ENCODE measurements at regions not wholly inside any gene's neighbourhood (a gene's known extent, or its start where the extent isn't known, plus 50 kb on each side); places are given as distances from the start of the nearest gene placed in this dataset.

GRCh38 chr19:57002195-57002601, 117.6 kb upstream of the USP29 start:
- no peak for FAIRE-seq
- WGBS, 2 donors: 58 to 76% methylated on average over 19 of the region's 19 CpGs
- Histone ChIP-seq H3K9me3 (no peaks in the 10 kb centered on the region), H3K4me1 (no peaks in the 10 kb centered on the region), H3K27ac (no peak overlapping the region), H3K36me3 (no peaks in the 10 kb centered on the region), H3K27me3 (no peaks in the 10 kb centered on the region), H3K4me3 (no peak overlapping the region)
- DNase-seq: no peak
- ATAC-seq: no peak
- intact Hi-C loops (cut with DNase I): no loop called here
- TF ChIP-seq CTCF (IDR thresholded peaks at IDR 0.05): no peak

- no peak for ATAC-seq
- WGBS, 2 donors: 50 to 59% methylated on average over 15 of the region's 15 CpGs
- intact Hi-C loops (cut with DNase I): no loop called here
- no peaks in the 10 kb centered on the region for H3K9me3 ChIP-seq
- no peaks in the 10 kb centered on the region for H3K4me1 ChIP-seq
- no peak for DNase-seq
- no peak for FAIRE-seq
- no peak overlapping the region for H3K4me3 ChIP-seq
- H3K27me3 ChIP-seq: no peaks in the 10 kb centered on the region
- no peaks in the 10 kb centered on the region for H3K36me3 ChIP-seq
- TF ChIP-seq CTCF (IDR thresholded peaks at IDR 0.05): no peak
- no peak overlapping the region for H3K27ac ChIP-seq
Observed at GRCh38 chr19:57002710-57003109, 117.1 kb upstream of the USP29 start.

- TF ChIP-seq CTCF (IDR thresholded peaks at IDR 0.05): no peak
Observed at GRCh38 chr19:57004418-57004817, 115.4 kb upstream of the USP29 start.

GRCh38 chr19:57008432-57008831, 111.4 kb upstream of the USP29 start:
- WGBS, 2 donors: 62 to 67% methylated on average over 6 of the region's 6 CpGs
- Histone ChIP-seq H3K4me3 (no peak overlapping the region), H3K4me1 (no peaks in the 10 kb centered on the region), H3K9me3 (no peaks in the 10 kb centered on the region), H3K27me3 (no peaks in the 10 kb centered on the region), H3K27ac (no peak overlapping the region), H3K36me3 (no peaks in the 10 kb centered on the region)
- ATAC-seq (no peak), FAIRE-seq (no peak), DNase-seq (no peak)
- intact Hi-C loops (cut with DNase I): no loop called here
- TF ChIP-seq CTCF (IDR thresholded peaks at IDR 0.05): no peak

More at GRCh38 chr19:57004418-57004817, 115.4 kb upstream of the USP29 start:
- Histone ChIP-seq H3K27ac (no peak overlapping the region), H3K4me3 (no peak overlapping the region), H3K27me3 (no peaks in the 10 kb centered on the region), H3K9me3 (no peaks in the 10 kb centered on the region), H3K36me3 (no peaks in the 10 kb centered on the region), H3K4me1 (no peaks in the 10 kb centered on the region)
- 79 to 90% methylated on average over 13 of the region's 13 CpGs for WGBS, 2 donors
- FAIRE-seq (no peak), DNase-seq (no peak), ATAC-seq (no peak)
- intact Hi-C loops (cut with DNase I): no loop called here

GRCh38 chr19:57010541-57010940, 109.2 kb upstream of the USP29 start:
- no peak overlapping the region for H3K27ac ChIP-seq
- ATAC-seq: no peak
- DNase-seq: no peak
- no peaks in the 10 kb centered on the region for H3K4me1 ChIP-seq
- H3K9me3 ChIP-seq: no peaks in the 10 kb centered on the region
- H3K36me3 ChIP-seq: no peaks in the 10 kb centered on the region
- intact Hi-C loops (cut with DNase I): no loop called here
- H3K4me3 ChIP-seq: no peak overlapping the region
- WGBS, 2 donors: 55 to 58% methylated on average over 16 of the region's 16 CpGs
- no peak for TF ChIP-seq CTCF (IDR thresholded peaks at IDR 0.05)
- no peaks in the 10 kb centered on the region for H3K27me3 ChIP-seq
- FAIRE-seq: no peak

All from pancreas (tissue), 10 donors.